Pancreas (tissue), 10 donors: ENCODE measurements at regions not wholly inside any gene's neighbourhood (a gene's known extent, or its start where the extent isn't known, plus 50 kb on each side); places are given as distances from the start of the nearest gene placed in this dataset.

Experiments used
- ATAC-seq, 4 donors: fragments of 200-7000 bp; cut with Tn5 transposase; one replicate each; pipeline versions ENCODE4 v1.8.0 to v1.9.1; 2020; ENCODE audit warnings: mild to moderate bottlenecking in 4 of 4, moderate library complexity in 4 of 4
- DNase-seq, 6 donors: peaks; one replicate each; pipeline ENCODE4 v3.0.0-alpha.2; 2020
- FAIRE-seq: peaks from 2 replicates; lab custom pipeline; 2012; peaks lifted over from hg19 to GRCh38; lab: Jason Lieb, UNC
- H3K27ac ChIP-seq, 4 donors: fragments of 200-600 bp; sonication (generic); 1 replicate in 3 of 4; 2 replicates in 1 of 4; pipeline versions ENCODE4 v1.5.0 to v1.8.0; 2020
- H3K27me3 ChIP-seq, 4 donors: fragments of 200-600 bp; one replicate each; pipeline ENCODE4 v1.8.0; 2021
- H3K36me3 ChIP-seq, 3 donors: fragments of 200-600 bp; sonication (generic) in 1 of 3; one replicate each; pipeline versions ENCODE4 v1.5.0 to v1.8.0; 2020 to 2021
- H3K4me1 ChIP-seq, 3 donors: fragments of 200-600 bp; one replicate each; pipeline ENCODE4 v1.8.0; 2021
- H3K4me3 ChIP-seq, 4 donors: fragments of 200-600 bp; sonication (generic) in 2 of 4; one replicate each; pipeline versions ENCODE4 v1.5.0 to v1.8.0; 2020 to 2021
- H3K9me3 ChIP-seq, 4 donors: fragments of 200-600 bp; one replicate each; pipeline ENCODE4 v1.8.0; 2021
- CTCF ChIP-seq, 4 donors: fragments of 200-600 bp; sonication (generic) in 3 of 4; IDR thresholded peaks; one replicate each; pipeline versions ENCODE4 v1.5.0 to v1.8.0; 2021; ENCODE audit warnings: antibody characterized with exemption in 4 of 4
- WGBS, 2 donors: extraction: QIAGEN DNeasy Blood & Tissue Kit; methylation state at CpG; one replicate each; pipeline ENCODE4 v1.1.7; 2013; 5-methylcytosine and 5-hydroxymethylcytosine counted together
- intact Hi-C, 3 donors: fragments of 100-400 bp; cut with DNase I; formaldehyde crosslinking; loops; one replicate each; pipeline versions ENCODE4 v1.11.1 to v1.14.2; 2022
- donor health status: healthy with polysubstance abuse.
- donor health status: DM: no; HTN: no; CAD: no; lungs with moderate emphysema.
- donor health status: DM: no; HTN: no; CAD: no.
- donor health status: control.
- donor health status: control.
- donor health status: Bipolar disorder and iron deficiency.
- donor health status: DM: yes; HTN: yes; CAD: no.
- donor health status: DM: no; HTN: no; CAD: no.
- donor health status: DM: no; HTN: no; CAD: no.
- donor health status: DM: yes; HTN: yes; CAD: no.

DNA sequence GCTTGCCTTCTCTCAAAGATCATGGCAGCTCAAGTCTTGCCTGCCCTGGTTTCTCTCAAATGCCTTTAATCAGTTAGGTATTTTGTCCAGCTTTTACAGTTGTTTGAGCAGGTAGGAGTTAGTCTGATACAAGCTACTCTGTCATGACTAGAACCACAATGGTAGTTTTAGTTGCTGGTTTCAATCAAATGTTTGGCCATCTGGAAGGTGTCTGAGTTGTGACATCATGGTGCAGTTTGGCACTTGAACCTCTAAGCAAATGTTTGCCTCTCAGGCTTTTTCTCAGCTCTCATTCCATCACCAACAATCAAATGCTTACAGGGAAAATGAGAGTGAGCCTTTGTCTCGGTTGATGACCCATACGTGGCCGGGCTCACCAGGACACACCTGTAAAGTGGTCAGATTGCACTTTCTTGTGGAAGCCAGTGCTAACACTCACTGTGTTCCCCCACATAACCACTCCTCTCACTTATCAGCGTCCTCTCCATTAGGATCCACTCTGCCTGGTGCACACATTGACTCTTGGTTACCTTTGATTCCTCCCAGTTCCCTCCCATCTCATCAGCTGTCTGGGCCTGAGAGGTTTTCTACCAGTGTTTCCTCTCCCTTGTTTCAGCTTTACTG lies 67.5 kb downstream of the CCDC185 start:
- DNase-seq (no peak), FAIRE-seq (no peak)
- 91% methylated on average over 4 of the region's 4 CpGs for WGBS, 2 donors

GRCh38 chr1:223462047-223462630 lies 68.9 kb downstream of the CCDC185 start:
- WGBS, 2 donors: 81 to 87% methylated on average over 5 of the region's 5 CpGs

More for the DNA sequence above, 67.5 kb downstream of the CCDC185 start:
- intact Hi-C loops: no loop called here
- ATAC-seq: no peak
- H3K4me1 ChIP-seq: peaks cover 0 to 10% (median 5%) of the 10 kb centered on the region in 3 donors
- H3K27ac ChIP-seq: no peak overlapping the region
- H3K27me3 ChIP-seq: no peaks in the 10 kb centered on the region
- TF ChIP-seq CTCF (IDR thresholded peaks at IDR 0.05): no peak
- no peaks in the 10 kb centered on the region for H3K9me3 ChIP-seq
- H3K36me3 ChIP-seq: no peaks in the 10 kb centered on the region
- H3K4me3 ChIP-seq: no peak overlapping the region

DNA sequence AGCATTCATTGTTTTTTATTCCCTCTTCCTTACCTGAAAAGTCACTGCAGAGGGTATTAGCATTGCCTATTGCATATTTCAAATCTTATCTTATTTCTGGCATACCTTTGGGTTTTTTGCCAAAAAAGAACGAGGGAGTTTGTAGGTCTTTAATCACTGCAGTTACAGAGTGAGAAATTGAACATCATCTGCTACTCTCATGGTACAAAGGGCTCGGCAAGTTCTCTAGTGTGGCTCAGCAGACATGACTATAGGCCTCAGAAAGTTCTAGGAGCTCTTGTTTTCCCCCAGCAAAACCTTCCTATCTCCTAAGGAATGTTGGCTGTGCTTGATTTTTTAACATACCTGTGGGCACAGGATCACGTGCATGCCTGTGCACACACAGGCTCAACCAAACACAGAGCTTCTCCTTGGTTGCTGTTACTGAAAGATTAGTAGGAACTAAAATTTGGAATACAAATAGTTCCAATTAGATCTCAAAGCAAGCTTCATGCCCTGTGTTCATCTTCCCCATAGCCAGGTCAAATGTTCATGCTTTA lies 69.7 kb downstream of the CCDC185 start:
- peak overlapping the region in 1 of 4 donors; percentile 3 for H3K27ac ChIP-seq
- H3K9me3 ChIP-seq: no peaks in the 10 kb centered on the region
- no peak for FAIRE-seq
- no peak for DNase-seq
- no peaks in the 10 kb centered on the region for H3K36me3 ChIP-seq
- peaks cover 0 to 10% (median 5%) of the 10 kb centered on the region in 3 donors for H3K4me1 ChIP-seq
- no peak for TF ChIP-seq CTCF (IDR thresholded peaks at IDR 0.05)
- peak in 3 of 4 donors; percentile 58 to 84 (median 69) for ATAC-seq
- WGBS, 2 donors: 14 to 28% methylated on average over 3 of the region's 3 CpGs
- no peaks in the 10 kb centered on the region for H3K27me3 ChIP-seq
- no peak overlapping the region for H3K4me3 ChIP-seq
- intact Hi-C loops: no loop called here

More at GRCh38 chr1:223462047-223462630, 68.9 kb downstream of the CCDC185 start:
- no peak for FAIRE-seq
- Histone ChIP-seq H3K36me3 (no peaks in the 10 kb centered on the region), H3K27ac (no peak overlapping the region), H3K9me3 (no peaks in the 10 kb centered on the region), H3K27me3 (no peaks in the 10 kb centered on the region), H3K4me3 (no peak overlapping the region), H3K4me1 (peaks cover 0 to 10% (median 5%) of the 10 kb centered on the region in 3 donors)
- no peak for DNase-seq
- peak in 1 of 4 donors; percentile 21 for ATAC-seq
- intact Hi-C loops: no loop called here
- TF ChIP-seq CTCF (IDR thresholded peaks at IDR 0.05): no peak

- peaks cover 0 to 10% (median 5%) of the 10 kb centered on the region in 3 donors for H3K4me1 ChIP-seq
- ATAC-seq (no peak), FAIRE-seq (no peak), DNase-seq (no peak)
- WGBS, 2 donors: 63 to 84% methylated on average over 1 of the region's 1 CpG
- intact Hi-C loops: no loop called here
- H3K36me3 ChIP-seq: no peaks in the 10 kb centered on the region
- no peaks in the 10 kb centered on the region for H3K9me3 ChIP-seq
- H3K4me3 ChIP-seq: no peak overlapping the region
- no peak for TF ChIP-seq CTCF (IDR thresholded peaks at IDR 0.05)
- no peaks in the 10 kb centered on the region for H3K27me3 ChIP-seq
- H3K27ac ChIP-seq: no peak overlapping the region
Measured at GRCh38 chr1:223466151-223466550, 72.9 kb downstream of the CCDC185 start.

DNA sequence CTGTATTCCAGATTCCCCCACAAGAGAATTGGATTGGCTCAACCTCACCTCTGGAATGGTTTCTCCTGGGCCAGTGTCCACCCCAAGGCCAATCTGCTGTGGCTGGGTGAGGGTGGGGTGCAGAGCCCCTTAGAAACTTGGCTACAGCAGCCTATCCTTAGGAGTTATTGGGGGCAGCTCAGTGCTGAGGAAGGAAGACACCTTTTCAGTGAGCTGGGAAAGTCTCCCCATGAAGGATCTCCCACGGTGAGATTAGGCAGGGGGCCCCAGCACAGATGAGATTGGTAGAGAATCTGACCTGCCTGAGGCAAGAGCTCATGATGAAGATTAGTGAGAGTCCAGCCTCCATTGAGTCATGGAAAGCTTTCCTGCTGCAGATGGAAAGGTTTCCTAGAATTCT lies 78.4 kb downstream of the CCDC185 start:
- intact Hi-C loops: no loop called here
- H3K4me3 ChIP-seq: no peak overlapping the region
- no peak for ATAC-seq
- TF ChIP-seq CTCF (IDR thresholded peaks at IDR 0.05): no peak
- DNase-seq: no peak
- no peak overlapping the region for H3K27ac ChIP-seq
- WGBS, 2 donors: 77 to 95% methylated on average over 1 of the region's 1 CpG
- no peaks in the 10 kb centered on the region for H3K36me3 ChIP-seq
- H3K27me3 ChIP-seq: no peaks in the 10 kb centered on the region
- no peak for FAIRE-seq
- no peaks in the 10 kb centered on the region for H3K4me1 ChIP-seq
- H3K9me3 ChIP-seq: no peaks in the 10 kb centered on the region
